H1 (cell line): ENCODE measurements at regions not wholly inside any gene's neighbourhood (a gene's known extent, or its start where the extent isn't known, plus 50 kb on each side); places are given as distances from the start of the nearest gene placed in this dataset.
"Not testable (repeated sequence)": the region's sequence is repeated elsewhere in the genome, so short reads cannot be mapped to it uniquely, and the experiment has no call there.

Experiments used
- CHD1 ChIP-seq: IDR thresholded peaks from 2 replicates; pipeline ENCODE4 v1.6.1; 2012; ENCODE audit warnings: low read depth, low read length, improper control_type of control experiment
- CREB1 ChIP-seq: IDR thresholded peaks from 2 replicates; pipeline ENCODE4 v1.6.1; 2012; ENCODE audit warnings: inconsistent platforms
- CTCF ChIP-seq, 3 experiments: IDR thresholded peaks; 1 replicate in 2 of 3; 2 replicates in 1 of 3; pipeline versions ENCODE4 v1.5.1 to v1.6.1; 2011; ENCODE audit warnings: low read length in 3 of 3, mild to moderate bottlenecking in 3 of 3, inconsistent platforms in 2 of 3, low read depth in 1 of 3, moderate library complexity in 1 of 3; ENCODE audit not compliant: insufficient read depth in 1 of 3; ENCODE audit errors: control extremely low read depth in 1 of 3
- EP300 ChIP-seq, 2 experiments: IDR thresholded peaks; 1 replicate in 1 of 2; 2 replicates in 1 of 2; pipeline ENCODE4 v1.6.1; 2011 to 2012; ENCODE audit warnings: low read depth in 2 of 2, low read length in 2 of 2, mild to moderate bottlenecking in 2 of 2, borderline replicate concordance in 1 of 2, inconsistent platforms in 1 of 2, moderate library complexity in 1 of 2
- EZH2 ChIP-seq: fragments of 200-600 bp; sonication (generic); IDR thresholded peaks from 2 replicates; pipeline ENCODE4 v1.7.1; 2012; ENCODE audit warnings: low read depth, mild to moderate bottlenecking, moderate library complexity, low read length, inconsistent platforms; ENCODE audit not compliant: severe bottlenecking
- GABPA ChIP-seq: IDR thresholded peaks from 2 replicates; pipeline ENCODE4 v1.6.1; 2011; ENCODE audit warnings: mild to moderate bottlenecking, low read length, moderate library complexity, borderline replicate concordance; ENCODE audit not compliant: insufficient read depth
- PHF8 ChIP-seq: fragments of 200-600 bp; sonication (generic); conservative IDR thresholded peaks from 2 replicates; pipeline ENCODE4 v1.7.1; 2012; ENCODE audit warnings: low read depth, mild to moderate bottlenecking, inconsistent platforms, low read length, moderate library complexity
- POLR2A ChIP-seq, 2 experiments: IDR thresholded peaks; 1 replicate in 1 of 2; 2 replicates in 1 of 2; pipeline ENCODE4 v1.6.1; 2011; ENCODE audit warnings: low read depth in 2 of 2, low read length in 2 of 2, mild to moderate bottlenecking in 2 of 2; ENCODE audit errors: control extremely low read depth in 1 of 2
- POLR2AphosphoS5 ChIP-seq: IDR thresholded peaks from 2 replicates; pipeline ENCODE4 v1.6.1; 2011; ENCODE audit warnings: low read depth, low read length
- SP1 ChIP-seq: IDR thresholded peaks from 2 replicates; pipeline ENCODE4 v1.6.1; 2011; ENCODE audit warnings: low read depth, low read length
- SRF ChIP-seq: IDR thresholded peaks from 2 replicates; pipeline ENCODE4 v1.6.1; 2011; ENCODE audit warnings: mild to moderate bottlenecking, low read depth, low read length, moderate library complexity
- SUZ12 ChIP-seq: fragments of 200-600 bp; sonication (generic); IDR thresholded peaks from 2 replicates; pipeline ENCODE4 v1.6.1; 2012; ENCODE audit warnings: mild to moderate bottlenecking, inconsistent platforms, low read length, moderate library complexity, mixed read lengths
- YY1 ChIP-seq: IDR thresholded peaks from 2 replicates; pipeline ENCODE4 v1.6.1; 2011; ENCODE audit warnings: low read depth, mild to moderate bottlenecking, low read length
- ZNF274 ChIP-seq: IDR thresholded peaks from 2 replicates; pipeline ENCODE4 v1.7.0; 2012; ENCODE audit warnings: low read length, borderline replicate concordance; ENCODE audit errors: extremely low read depth

- TF ChIP-seq POLR2A (IDR thresholded peaks at IDR 0.05; ENCODE audit: control extremely low read depth in 1 of 2, low read depth in 2 of 2, low read length in 2 of 2); ZNF274; CTCF (IDR thresholded peaks at IDR 0.05; ENCODE audit: control extremely low read depth in 1 of 3, insufficient read depth in 1 of 3, low read depth in 1 of 3, low read length in 3 of 3); YY1; CHD1; SUZ12; GABPA; POLR2AphosphoS5; CREB1; PHF8; EP300 (IDR thresholded peaks at IDR 0.05; ENCODE audit: borderline replicate concordance in 1 of 2, low read depth in 2 of 2, low read length in 2 of 2); EZH2; SP1; SRF: not testable (repeated sequence)
These were observed 77.5 kb downstream of the ELAPOR2 start for GRCh38 chr7:86981937-86982336.
